Erythroblast (primary cell): ENCODE measurements at regions not wholly inside any gene's neighbourhood (a gene's known extent, or its start where the extent isn't known, plus 50 kb on each side); places are given as distances from the start of the nearest gene placed in this dataset.

Source experiments
- GATA1 ChIP-seq: IDR thresholded peaks from 2 replicates; pipeline ENCODE4 v1.6.1; 2011; ENCODE audit warnings: low read depth, mild to moderate bottlenecking, control low read depth, low read length, moderate library complexity
- POLR2A ChIP-seq: IDR thresholded peaks from 2 replicates; pipeline ENCODE4 v1.6.1; 2011; ENCODE audit warnings: mild to moderate bottlenecking, low read length

GRCh38 chr5:74112372-74113195, 486.6 kb downstream of the ARHGEF28 start:
- no peak for TF ChIP-seq POLR2A
- TF ChIP-seq GATA1 = no peak
